NCI-H187 (cell line): ENCODE measurements at regions not wholly inside any gene's neighbourhood (a gene's known extent, or its start where the extent isn't known, plus 50 kb on each side); places are given as distances from the start of the nearest gene placed in this dataset.
"Not testable (repeated sequence)": the region's sequence is repeated elsewhere in the genome, so short reads cannot be mapped to it uniquely, and the experiment has no call there.

Experiments
- DNase-seq, 2 experiments: peaks; one replicate each; lab custom pipeline; 2025; lab: John Stamatoyannopoulos, UW

DNA sequence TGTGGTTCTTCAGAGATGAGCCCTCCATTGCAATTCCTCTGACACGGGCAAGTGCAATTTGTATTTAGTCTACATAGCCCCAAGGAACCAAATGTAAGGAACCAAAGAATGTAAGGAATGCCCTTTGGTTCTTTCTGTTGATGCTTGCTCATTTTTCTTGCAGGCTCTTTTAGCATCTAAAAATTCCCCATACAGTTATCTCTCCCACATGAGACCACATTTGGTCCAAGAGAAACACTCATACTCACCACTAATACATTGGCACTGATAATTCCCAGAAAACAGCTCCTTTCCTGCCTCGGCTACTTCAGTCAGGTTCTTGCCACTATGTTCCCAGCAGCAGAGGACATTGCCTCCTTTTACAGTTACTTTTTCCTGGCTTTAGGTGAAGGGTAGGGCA is 332.6 kb downstream of the AEBP2 start:
- no peak for DNase-seq

DNA sequence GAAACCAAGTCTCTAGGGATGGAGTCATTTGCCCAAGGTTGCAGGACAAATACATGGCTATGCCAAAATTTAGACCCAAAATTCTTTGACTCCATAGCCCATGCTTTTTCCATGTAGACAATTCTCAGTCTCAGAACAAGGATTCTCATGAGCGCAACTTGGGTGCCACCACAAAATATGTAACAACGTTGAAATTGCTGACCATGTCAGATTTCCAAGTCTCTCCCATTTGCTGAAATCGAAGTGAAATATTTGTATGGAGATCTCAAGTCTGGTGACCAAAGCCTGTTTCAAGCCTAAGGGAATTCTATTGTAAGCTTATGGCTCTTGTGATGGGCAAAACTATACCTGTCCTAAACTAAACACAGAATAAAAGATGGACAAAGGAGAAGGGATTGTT is 333.5 kb downstream of the AEBP2 start:
- DNase-seq = no peak

DNA sequence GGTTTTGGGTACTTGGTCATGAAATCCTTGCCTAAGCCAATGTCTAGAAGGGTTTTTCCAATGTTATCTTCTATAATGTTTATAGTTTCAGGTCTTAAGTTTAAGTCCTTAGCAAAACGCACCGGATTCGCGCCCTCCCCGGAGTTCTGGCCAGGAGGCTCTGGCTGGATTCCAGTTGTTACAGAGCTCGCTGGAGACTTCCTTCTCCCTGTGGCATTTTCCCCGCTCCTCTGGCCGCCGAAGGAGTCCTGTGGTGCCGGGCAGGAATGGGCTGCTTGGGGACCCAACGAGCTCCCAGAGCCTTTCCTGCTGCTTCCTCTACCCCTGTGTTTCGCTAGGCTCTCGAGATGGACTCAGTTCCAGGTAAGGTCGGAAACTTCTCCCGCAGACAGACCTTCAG is 335.9 kb downstream of the AEBP2 start:
- no peak for DNase-seq

DNA sequence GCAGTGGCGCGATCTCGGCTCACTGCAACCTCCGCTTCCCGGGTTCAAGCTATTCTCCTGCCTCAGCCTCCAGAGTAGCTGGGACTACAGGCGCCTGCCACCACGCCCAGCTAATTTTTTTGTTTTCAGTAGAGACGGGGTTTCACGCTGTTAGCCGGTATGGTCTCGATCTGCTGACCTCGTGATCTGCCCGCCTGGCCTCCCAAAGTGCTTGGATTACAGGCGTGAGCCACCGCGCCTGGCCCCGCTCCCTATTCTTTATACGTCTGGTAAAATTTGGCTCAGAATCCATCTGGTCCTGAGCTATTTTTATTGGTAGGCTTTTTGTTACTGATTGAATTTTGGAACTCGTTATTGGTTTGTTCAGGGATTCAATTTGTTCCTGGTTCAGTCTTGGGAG is 336.7 kb downstream of the AEBP2 start:
- DNase-seq = not testable (repeated sequence)

DNA sequence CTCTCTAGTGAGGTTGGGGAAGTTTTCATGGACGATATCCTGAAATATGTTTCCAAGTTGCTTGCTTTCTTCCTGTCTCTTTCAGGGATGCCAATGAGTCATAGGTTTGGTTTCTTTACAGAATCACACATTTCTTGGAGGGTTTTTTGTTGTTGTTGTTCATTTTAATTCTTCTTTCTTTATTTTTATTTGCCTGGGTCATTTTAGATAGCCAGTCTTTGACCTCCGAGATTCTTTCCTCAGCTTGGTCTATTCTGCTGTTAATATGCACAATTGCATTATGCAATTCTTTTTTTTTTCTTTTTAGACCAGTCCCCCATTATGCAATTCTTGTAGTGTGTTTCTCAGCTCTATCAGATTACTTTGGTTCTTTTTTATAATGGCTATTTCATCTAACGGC is 338.9 kb downstream of the AEBP2 start:
- no peak for DNase-seq

DNA sequence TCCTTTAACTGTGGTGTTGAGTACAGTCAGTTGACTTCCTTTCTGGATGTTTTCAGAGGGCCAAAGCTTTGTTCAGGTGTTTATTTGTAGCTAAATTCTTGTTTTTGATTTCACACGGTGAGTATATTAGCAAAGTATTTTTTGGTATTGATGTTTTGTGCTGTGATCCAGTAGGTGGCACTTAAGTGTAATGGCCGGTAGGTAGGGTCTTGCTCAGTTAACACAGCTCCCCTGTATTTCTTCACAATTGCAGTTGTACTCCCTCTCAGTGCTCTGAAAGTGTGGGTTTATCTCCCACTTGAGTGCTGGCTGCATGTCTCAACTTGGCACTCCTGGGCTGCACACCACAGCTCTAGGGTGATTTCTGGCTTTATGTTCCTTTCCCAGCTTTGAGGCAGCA is 339.5 kb downstream of the AEBP2 start:
- no peak for DNase-seq

DNA sequence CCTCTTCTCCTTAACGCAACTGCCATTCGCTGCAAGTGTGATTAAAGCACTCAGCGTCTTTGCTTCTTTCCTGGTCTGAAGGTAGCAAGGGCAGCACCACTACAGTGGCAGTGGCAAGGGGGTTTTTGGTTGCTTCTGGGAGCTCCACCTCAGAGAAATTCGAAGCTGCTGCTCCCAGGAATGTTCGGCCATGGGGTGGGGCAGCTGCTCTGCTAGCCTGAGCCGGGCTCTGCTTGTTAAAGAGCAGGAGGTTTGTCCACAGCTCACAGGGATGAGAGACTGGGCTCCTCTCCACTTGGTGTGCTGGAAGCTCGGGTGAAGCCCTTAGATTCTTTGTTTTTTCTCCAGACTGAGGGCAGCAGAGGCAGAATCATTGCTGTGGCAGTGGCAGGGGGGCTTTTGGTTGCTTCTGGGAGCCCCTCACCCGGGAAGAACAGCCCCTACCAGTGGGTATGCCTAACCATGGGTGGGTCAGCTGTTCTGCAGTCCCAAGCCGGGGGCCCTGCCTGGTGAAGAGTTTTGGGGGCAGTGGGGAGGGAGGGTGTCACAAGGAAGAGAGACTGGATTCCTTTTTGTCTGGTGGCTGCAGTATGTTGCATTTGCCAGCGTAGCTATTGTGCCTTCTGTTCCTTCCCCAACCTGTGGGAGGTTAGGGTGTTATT is 340.2 kb downstream of the AEBP2 start:
- DNase-seq = no peak

DNA sequence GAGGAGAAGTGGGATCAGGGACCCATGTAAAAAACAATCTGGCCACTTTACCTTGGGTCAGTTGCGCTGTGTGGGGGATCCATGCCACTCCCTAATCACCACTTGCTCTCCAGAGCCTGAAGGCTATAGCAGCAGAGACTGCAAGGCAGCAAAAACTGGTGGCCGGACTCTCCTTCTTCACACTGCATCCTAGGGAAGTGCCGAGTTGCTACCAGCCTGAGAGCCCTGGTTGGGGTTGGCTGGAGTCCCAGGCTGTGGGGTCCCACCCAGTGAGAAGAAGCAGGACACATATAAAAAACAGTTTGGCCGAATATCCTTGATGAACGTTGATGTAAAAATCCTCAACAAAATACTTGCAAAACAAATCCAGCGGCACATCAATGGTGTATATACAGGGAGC is 341.2 kb downstream of the AEBP2 start:
- DNase-seq = no peak

DNA sequence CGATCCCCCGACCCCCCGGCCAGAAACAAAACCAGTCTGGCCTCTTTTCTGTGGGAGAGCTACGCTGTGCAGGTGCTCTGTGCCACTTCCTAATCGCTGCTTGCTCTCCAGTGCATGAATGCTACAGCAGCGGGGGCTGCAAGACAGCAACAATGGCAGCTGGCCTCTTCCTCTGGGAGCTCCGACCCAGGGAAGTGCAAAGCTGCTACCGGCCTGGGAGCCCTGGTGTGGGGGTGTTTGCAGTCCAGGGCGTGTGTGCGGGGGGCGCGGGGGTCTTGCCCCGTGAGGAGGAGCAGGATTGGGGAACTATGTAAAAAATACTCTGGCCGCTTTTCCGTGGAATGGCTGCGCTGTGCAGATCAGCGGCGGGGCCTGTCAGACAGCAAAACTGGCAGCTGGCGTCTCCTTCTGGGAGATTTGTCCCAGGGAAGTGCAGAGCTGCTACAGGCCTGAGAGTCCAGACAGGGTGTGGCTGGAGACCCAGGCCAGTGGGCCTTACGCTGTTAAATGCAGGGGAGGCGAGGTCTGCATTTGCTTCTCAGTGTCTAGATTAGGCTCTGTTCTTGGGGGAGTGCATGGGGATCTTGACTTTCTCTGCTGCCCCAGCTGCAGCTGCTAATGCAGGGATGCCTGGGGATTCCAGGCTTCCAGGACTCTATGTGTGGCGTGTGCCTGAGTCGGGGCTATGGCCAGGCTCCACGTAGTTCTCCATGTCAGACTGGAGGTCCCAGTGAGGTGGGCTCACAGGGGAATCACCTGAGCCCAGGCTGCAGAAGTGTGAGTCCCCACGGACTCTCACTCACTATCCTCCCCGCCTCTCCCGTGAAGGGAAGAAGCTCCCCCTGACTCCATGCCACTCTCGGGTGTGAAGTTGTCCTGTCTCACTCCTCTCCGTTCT is 344.5 kb downstream of the AEBP2 start:
- no peak for DNase-seq

DNA sequence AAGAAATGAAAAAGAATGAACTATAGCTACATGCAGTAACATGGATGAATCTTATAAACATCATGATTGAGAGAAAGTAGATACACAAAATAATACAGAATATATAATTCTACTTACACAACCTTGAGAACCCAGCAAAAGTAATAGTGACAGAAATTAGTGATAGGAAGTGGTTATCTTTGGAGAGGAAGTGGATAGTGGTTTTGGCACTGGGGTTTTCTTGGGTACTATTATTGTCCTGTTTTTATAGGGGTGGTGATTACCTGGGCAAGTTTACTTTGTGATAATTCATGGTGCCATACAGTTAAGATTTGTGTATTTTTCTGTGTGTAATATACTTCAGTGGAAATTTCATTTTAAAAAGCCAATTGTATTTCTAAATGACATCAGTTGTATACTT is 352.7 kb downstream of the AEBP2 start:
- DNase-seq = no peak

DNA sequence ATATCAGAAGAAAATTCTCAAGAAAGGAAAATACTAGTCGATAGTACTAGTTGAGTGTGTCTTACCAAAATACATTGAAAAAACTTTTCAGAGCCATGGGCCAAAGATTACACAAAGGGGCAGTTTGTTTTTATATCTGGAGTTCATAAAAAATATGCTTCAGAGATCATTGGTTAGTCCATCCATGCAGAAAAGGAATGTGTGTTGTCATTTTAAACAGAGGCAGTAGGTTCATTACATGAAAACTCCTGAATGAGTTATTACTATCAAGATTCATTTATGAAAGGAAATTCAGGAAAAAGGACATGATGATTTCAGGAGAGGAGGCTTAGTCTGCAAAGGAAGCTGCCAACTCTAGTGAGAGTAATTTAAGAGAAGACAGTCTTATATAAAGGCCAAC is 354.8 kb downstream of the AEBP2 start:
- no peak for DNase-seq

DNA sequence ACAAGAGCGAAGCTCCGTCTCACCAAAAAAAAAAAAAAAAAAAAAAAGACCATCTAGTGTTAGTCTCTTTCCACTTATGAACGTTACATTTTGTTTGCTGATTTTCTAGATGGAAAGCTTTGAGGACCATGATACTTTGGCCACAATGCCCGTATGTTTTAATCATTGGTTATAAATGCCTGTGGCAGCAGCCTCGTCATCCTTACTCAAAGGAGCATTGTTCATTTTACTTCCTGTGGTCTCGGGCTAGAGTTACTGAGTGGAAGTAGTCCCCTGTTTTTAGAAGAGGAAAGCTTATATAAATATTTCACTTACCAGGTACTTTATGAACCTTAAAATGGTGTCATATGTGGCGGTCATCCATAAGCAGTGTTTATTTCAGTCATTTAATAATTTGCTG is 359.9 kb downstream of the AEBP2 start:
- no peak for DNase-seq

DNA sequence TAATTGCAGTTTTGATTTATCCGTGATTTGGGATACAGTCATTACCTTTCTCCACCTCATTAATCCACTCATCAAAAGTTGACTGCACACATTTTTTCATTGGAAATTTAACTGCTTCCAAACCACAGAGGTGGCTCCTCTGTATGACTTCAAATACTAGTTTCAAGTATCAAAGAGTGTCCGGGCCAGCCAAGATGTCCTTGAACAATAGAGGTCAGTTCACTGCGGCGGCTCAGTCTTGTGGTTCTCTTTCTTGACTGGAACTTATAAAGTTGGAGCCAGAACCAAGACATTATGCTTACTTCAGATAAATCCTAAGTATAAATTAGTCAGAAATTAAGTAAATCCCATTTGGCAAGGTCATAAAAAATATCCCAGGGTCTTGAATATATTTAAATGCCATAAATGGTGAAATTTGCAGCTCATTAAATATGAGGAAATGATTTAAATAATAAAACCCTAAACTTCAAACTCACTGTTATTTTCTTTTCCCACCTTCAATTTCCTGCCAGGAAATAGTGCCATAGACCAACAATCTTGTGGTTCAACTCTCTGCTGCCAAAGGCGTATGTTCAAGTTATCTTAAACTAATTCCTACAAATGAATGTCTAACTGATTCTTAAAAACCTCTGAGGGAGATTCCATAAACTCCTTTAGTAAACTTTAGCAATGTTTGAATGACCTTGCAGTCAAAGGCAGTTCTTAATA is 360.8 kb downstream of the AEBP2 start:
- no peak for DNase-seq

DNA sequence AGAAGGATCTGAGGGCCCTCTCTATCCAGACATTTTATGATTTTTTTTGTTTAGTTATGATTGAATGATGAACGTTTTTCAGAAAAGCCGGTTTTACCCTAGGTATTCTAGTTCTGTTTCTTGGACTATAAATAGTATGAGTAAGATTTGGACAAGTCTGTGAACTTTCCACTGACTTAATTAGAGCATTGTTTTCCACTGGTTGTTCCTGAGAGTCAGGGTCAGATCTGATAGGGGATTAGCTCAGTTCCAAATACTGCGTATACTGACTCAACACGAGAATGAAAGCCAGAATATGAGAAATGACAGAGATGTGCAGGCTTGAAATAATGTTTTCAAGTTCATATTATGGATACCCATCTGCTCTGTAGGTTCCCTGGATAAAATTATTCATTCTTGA is 361.6 kb downstream of the AEBP2 start:
- DNase-seq = no peak

DNA sequence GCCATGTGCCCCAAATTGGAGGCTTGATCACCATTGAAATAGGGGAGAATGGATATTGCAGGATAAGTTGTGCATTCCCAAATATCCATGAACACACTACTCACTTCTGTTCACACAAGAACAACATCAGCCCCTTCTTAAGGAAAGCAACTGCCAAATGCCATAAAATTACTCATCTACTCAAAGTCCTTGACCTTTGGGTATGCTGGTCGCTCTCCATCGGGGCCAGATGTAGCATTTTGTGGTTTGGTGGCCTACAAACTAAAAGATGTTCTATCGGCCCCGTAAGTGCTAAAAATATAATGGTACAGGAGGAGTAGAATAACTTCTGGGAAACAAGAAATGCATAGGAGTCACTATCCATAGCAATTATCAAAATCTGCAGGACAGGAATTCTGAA is 362.6 kb downstream of the AEBP2 start:
- no peak for DNase-seq

DNA sequence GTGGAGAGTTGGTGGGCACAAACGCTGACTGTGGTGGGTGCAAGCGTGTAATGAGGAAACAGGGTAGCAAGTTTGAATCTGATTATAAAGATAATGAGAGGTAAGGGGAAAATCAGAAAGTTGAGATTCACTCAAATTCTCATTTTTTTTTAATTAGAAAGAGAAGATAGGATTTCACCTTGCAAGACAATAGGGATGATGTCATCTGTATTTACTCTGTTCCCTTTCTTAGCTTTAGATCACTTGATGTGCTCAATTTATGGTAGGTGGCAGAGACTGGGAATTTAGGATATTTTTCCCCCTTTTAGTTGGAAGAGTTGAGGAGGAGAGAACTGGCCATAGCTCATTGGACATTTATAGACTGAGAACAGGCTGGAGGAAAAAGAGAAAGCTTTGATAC is 363.6 kb downstream of the AEBP2 start:
- DNase-seq = no peak

DNA sequence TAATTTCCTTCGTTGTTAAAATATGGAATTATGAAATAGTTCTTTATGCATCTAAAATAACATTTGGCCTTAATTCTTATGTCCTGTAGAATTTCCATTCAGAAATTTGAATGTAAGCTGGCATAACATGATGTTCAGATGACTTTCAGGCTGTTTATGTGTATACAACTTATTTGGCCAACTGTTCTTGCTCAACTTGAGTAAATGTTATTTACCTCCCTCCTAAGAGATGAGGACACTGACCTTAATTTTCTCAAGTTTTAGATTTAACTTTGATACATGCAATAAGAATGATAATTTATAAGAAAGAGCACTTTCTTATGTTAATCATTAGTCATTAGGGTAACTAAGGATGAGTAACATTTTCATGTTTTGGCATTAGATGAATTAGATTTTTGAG is 365.4 kb downstream of the AEBP2 start:
- DNase-seq = no peak

DNA sequence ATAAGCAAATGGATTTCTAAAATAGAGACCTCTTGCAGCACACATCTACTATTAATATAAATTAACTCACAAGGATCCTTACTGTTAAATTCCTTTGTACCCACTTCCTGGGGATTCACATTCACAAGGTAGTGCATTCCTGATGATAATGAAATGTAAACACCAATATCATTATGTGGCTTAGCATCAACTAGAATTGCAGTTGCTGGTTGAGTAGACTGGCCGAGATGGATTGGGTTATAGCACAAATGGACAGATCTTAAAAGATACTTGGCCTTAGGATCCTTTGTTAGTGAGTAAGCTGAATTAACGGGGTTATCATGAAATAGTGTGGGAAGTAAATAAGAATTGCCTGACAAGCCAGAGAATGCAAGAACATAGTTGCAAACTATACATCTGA is 369.1 kb downstream of the AEBP2 start:
- DNase-seq = no peak

DNA sequence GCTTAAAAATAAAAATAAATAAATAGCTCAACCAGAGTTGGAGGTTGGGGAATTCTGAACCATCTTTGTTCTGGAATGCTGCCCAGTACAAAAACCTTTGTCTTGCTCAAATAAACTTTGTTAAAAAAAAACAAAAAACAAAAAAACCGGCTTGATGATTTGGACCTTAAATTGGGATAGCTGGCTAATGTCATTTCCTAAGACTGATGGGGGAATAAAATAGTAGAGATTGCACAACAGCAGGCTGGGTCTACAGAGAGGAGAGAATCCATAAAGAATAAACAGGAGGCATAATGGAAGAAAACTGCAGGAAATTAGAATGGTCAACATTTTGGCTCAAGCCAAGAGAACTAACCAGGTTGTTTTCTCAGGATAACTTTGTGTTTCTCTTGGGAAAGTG is 370.9 kb downstream of the AEBP2 start:
- DNase-seq = no peak

DNA sequence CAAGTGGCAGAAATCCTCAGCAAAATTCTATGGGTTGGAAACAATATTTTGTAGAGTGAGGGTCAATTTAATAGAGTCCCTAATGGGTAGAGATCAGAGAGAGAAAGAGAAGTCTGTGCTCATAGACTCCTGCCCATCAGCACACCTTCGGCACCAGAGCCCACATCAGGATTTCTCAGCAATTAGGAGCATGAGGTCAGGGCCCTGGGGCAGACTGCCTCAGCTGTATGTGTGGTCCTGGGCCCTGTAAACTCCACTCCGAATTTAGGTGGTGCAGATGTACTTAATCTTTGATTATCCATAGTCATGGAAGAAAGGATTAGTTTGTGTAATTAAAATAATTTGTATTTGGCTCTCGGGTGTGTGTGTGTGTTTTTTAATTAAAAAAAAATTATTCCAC is 372.6 kb downstream of the AEBP2 start:
- DNase-seq = no peak

DNA sequence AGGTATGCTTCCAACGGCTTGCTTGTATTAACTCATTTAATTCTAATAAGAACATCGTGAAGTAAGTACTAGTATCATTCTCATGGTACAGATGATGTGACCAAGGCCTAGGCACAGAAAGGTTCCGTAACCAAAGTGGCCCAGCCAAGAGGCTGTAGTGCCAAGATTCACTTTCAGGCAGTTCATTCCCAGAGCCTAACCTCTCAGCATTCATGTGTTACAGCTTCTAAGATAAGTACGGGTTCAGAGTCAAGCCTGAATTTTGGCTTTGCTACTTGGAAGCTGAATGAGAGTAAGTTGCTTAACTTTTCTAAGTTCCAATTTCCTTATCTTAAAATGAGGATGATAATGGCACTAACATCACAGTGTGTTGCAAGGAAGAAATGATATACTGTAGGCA is 379.9 kb downstream of the AEBP2 start:
- no peak for DNase-seq

DNA sequence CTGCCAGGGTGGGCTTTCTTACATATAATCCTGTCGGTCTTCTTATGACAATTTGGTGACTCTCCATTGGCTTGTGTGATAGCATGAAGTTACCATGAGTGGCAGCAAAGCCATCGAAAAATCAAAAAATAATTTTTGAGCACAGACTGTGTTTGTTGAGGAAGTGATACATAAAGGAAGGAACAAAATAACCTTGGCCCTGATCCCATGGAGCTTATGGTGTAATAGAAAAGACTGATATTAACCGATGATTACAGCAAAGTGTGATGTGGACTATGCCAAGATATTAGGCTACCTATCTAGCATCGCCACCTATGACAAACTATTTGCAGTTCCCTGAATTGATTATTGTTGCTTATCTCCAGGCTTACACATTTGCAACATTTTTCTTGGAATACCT is 383.2 kb downstream of the AEBP2 start:
- no peak for DNase-seq

DNA sequence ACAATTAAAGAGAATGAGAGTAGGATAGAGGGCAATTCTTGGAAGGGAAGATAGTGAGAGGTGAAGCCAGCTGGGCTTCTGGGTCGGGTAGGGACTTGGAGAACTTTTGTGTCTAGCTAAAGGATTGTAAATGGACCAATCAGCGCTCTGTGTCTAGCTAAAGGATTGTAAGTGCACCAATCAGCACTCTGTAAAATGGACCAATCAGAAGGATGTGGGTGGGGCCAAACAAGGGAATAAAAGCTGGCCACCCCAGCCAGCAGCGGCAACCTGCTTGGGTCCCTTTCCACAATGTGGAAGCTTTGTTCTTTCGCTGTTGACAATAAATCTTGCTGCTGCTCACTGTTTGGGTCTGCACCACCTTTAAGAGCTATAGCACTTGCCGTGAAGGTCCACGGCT is 384.0 kb downstream of the AEBP2 start:
- DNase-seq = not testable (repeated sequence)
